Endothelial cell (in vitro differentiated cells): ENCODE measurements at regions not wholly inside any gene's neighbourhood (a gene's known extent, or its start where the extent isn't known, plus 50 kb on each side); places are given as distances from the start of the nearest gene placed in this dataset.

Experiments
- DNase-seq: peaks from one replicate; pipeline ENCODE4 v3.0.0; 2021; ENCODE audit warnings: low spot score
- H3K27ac Mint-ChIP-seq: one replicate; pipeline ENCODE4 v1.8.0; 2021; ENCODE audit warnings: mixed read lengths, inconsistent platforms; ENCODE audit not compliant: unreplicated experiment
- H3K27me3 Mint-ChIP-seq: one replicate; pipeline ENCODE4 v1.8.0; 2021; ENCODE audit warnings: mild to moderate bottlenecking, moderate library complexity, mixed read lengths, inconsistent platforms; ENCODE audit not compliant: unreplicated experiment
- H3K36me3 Mint-ChIP-seq: one replicate; pipeline ENCODE4 v1.8.0; 2021; ENCODE audit warnings: mild to moderate bottlenecking, low read depth, mixed read lengths, inconsistent platforms; ENCODE audit not compliant: unreplicated experiment
- H3K4me1 Mint-ChIP-seq: one replicate; pipeline ENCODE4 v1.8.0; 2021; ENCODE audit warnings: mild to moderate bottlenecking, mixed read lengths, inconsistent platforms; ENCODE audit not compliant: unreplicated experiment
- H3K4me3 Mint-ChIP-seq: one replicate; pipeline ENCODE4 v1.8.0; 2021; ENCODE audit warnings: mild to moderate bottlenecking, mixed read lengths, inconsistent platforms; ENCODE audit not compliant: unreplicated experiment
- H3K9me3 Mint-ChIP-seq: one replicate; pipeline ENCODE4 v1.8.0; 2021; ENCODE audit warnings: mixed read lengths, inconsistent platforms; ENCODE audit not compliant: unreplicated experiment
- CTCF ChIP-seq: fragments of 200-600 bp; sonication (generic); IDR thresholded peaks from one replicate; pipeline ENCODE4 v1.5.0; 2021; ENCODE audit warnings: antibody characterized with exemption; ENCODE audit not compliant: unreplicated experiment

- TF ChIP-seq CTCF, result no peak
- Mint-ChIP-seq H3K4me1 (no peaks in the 10 kb centered on the region), H3K36me3 (no peaks in the 10 kb centered on the region), H3K27me3 (no peaks in the 10 kb centered on the region), H3K27ac (no peak overlapping the region), H3K9me3 (no peaks in the 10 kb centered on the region), H3K4me3 (no peak overlapping the region)
- no peak for DNase-seq
Observed at GRCh38 chr7:113010377-113010776, 76.2 kb downstream of the GPR85 start.

GRCh38 chr7:113008755-113009154 is 77.9 kb downstream of the GPR85 start:
- no peak overlapping the region for H3K27ac Mint-ChIP-seq
- H3K9me3 Mint-ChIP-seq, result no peaks in the 10 kb centered on the region
- no peaks in the 10 kb centered on the region for H3K4me1 Mint-ChIP-seq
- H3K4me3 Mint-ChIP-seq, result no peak overlapping the region
- H3K27me3 Mint-ChIP-seq, result no peaks in the 10 kb centered on the region
- no peaks in the 10 kb centered on the region for H3K36me3 Mint-ChIP-seq
- no peak for TF ChIP-seq CTCF
- no peak for DNase-seq

GRCh38 chr7:113004726-113005454 is 81.7 kb downstream of the GPR85 start:
- Mint-ChIP-seq H3K36me3 (no peaks in the 10 kb centered on the region), H3K9me3 (no peaks in the 10 kb centered on the region), H3K27ac (no peak overlapping the region), H3K4me1 (no peaks in the 10 kb centered on the region), H3K4me3 (no peak overlapping the region), H3K27me3 (no peaks in the 10 kb centered on the region)
- DNase-seq, result no peak
- no peak for TF ChIP-seq CTCF

- no peak overlapping the region for H3K27ac Mint-ChIP-seq
- no peaks in the 10 kb centered on the region for H3K4me1 Mint-ChIP-seq
- H3K9me3 Mint-ChIP-seq, result no peaks in the 10 kb centered on the region
- H3K36me3 Mint-ChIP-seq, result no peaks in the 10 kb centered on the region
- no peak overlapping the region for H3K4me3 Mint-ChIP-seq
- no peak for DNase-seq
- no peak for TF ChIP-seq CTCF
- H3K27me3 Mint-ChIP-seq, result no peaks in the 10 kb centered on the region
Observed at GRCh38 chr7:113000316-113001020, 86.2 kb downstream of the GPR85 start.

GRCh38 chr7:112997831-112998230 is 88.8 kb downstream of the GPR85 start:
- Mint-ChIP-seq H3K4me1 (no peaks in the 10 kb centered on the region), H3K27me3 (peaks cover 2% of the 10 kb centered on the region), H3K36me3 (no peaks in the 10 kb centered on the region), H3K27ac (no peak overlapping the region), H3K9me3 (no peaks in the 10 kb centered on the region), H3K4me3 (no peak overlapping the region)
- TF ChIP-seq CTCF, result no peak
- DNase-seq, result no peak
